ENCODE measurements at regions not wholly inside any gene's neighbourhood (a gene's known extent, or its start where the extent isn't known, plus 50 kb on each side); places are given as distances from the start of the nearest gene placed in this dataset.

DNA sequence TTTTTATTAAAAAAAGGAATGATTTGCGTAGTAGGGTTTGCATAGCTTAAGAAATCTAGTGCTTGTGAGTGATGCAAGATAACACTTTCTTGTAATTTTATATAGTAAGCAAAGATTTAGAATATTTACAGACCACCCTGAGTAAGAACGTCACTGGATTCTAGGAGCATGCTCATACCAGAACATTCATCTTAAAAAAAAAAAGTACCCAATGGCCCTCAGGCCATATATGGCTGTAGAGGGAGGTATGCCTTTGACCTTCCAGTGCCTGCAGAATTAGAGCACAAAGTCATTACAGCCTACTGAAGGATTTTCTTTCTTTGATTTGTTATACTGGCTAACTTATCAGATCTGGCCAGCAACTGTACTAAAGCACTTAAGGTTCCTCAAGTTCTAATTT lies 236.3 kb upstream of the GYPA start:
- TF ChIP-seq GABPA (IDR thresholded peaks at IDR 0.05 in 1 of 2, conservative IDR thresholded peaks at IDR 0.05 in 1 of 2) (no peak), EGR1 (IDR thresholded peaks at IDR 0.05; ENCODE audit: low read depth in 2 of 2) (no peak), SP1 (IDR thresholded peaks at IDR 0.05) (no peak), FOXA2 (IDR thresholded peaks at IDR 0.05) (no peak), YY1 (IDR thresholded peaks at IDR 0.05) (no peak)
- TF ChIP-seq, protein P1, sequence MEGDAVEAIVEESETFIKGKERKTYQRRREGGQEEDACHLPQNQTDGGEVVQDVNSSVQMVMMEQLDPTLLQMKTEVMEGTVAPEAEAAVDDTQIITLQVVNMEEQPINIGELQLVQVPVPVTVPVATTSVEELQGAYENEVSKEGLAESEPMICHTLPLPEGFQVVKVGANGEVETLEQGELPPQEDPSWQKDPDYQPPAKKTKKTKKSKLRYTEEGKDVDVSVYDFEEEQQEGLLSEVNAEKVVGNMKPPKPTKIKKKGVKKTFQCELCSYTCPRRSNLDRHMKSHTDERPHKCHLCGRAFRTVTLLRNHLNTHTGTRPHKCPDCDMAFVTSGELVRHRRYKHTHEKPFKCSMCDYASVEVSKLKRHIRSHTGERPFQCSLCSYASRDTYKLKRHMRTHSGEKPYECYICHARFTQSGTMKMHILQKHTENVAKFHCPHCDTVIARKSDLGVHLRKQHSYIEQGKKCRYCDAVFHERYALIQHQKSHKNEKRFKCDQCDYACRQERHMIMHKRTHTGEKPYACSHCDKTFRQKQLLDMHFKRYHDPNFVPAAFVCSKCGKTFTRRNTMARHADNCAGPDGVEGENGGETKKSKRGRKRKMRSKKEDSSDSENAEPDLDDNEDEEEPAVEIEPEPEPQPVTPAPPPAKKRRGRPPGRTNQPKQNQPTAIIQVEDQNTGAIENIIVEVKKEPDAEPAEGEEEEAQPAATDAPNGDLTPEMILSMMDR (IDR thresholded peaks at IDR 0.05; ENCODE audit: low read depth, low read length, missing input control) = no peak
- TF ChIP-seq, protein P2, sequence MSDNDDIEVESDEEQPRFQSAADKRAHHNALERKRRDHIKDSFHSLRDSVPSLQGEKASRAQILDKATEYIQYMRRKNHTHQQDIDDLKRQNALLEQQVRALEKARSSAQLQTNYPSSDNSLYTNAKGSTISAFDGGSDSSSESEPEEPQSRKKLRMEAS (IDR thresholded peaks at IDR 0.05) = no peak
- TF ChIP-seq, protein P3, sequence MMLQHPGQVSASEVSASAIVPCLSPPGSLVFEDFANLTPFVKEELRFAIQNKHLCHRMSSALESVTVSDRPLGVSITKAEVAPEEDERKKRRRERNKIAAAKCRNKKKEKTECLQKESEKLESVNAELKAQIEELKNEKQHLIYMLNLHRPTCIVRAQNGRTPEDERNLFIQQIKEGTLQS (IDR thresholded peaks at IDR 0.05) = no peak
- TF ChIP-seq, protein P4, sequence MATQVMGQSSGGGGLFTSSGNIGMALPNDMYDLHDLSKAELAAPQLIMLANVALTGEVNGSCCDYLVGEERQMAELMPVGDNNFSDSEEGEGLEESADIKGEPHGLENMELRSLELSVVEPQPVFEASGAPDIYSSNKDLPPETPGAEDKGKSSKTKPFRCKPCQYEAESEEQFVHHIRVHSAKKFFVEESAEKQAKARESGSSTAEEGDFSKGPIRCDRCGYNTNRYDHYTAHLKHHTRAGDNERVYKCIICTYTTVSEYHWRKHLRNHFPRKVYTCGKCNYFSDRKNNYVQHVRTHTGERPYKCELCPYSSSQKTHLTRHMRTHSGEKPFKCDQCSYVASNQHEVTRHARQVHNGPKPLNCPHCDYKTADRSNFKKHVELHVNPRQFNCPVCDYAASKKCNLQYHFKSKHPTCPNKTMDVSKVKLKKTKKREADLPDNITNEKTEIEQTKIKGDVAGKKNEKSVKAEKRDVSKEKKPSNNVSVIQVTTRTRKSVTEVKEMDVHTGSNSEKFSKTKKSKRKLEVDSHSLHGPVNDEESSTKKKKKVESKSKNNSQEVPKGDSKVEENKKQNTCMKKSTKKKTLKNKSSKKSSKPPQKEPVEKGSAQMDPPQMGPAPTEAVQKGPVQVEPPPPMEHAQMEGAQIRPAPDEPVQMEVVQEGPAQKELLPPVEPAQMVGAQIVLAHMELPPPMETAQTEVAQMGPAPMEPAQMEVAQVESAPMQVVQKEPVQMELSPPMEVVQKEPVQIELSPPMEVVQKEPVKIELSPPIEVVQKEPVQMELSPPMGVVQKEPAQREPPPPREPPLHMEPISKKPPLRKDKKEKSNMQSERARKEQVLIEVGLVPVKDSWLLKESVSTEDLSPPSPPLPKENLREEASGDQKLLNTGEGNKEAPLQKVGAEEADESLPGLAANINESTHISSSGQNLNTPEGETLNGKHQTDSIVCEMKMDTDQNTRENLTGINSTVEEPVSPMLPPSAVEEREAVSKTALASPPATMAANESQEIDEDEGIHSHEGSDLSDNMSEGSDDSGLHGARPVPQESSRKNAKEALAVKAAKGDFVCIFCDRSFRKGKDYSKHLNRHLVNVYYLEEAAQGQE (IDR thresholded peaks at IDR 0.05) = no peak

Data from liver (tissue), 3 donors.